C4-2B (cell line): ENCODE measurements at regions not wholly inside any gene's neighbourhood (a gene's known extent, or its start where the extent isn't known, plus 50 kb on each side); places are given as distances from the start of the nearest gene placed in this dataset.

Experiments used
- ZFX ChIP-seq: fragments of 450-650 bp; IDR thresholded peaks from 2 replicates; pipeline ENCODE4 v1.6.1; 2017
- TF ChIP-seq, protein P1 (sequence below): fragments of 450-650 bp; conservative IDR thresholded peaks from 2 replicates; pipeline ENCODE4 v1.5.1; 2017; ENCODE audit warnings: mild to moderate bottlenecking

- TF ChIP-seq, protein P1, sequence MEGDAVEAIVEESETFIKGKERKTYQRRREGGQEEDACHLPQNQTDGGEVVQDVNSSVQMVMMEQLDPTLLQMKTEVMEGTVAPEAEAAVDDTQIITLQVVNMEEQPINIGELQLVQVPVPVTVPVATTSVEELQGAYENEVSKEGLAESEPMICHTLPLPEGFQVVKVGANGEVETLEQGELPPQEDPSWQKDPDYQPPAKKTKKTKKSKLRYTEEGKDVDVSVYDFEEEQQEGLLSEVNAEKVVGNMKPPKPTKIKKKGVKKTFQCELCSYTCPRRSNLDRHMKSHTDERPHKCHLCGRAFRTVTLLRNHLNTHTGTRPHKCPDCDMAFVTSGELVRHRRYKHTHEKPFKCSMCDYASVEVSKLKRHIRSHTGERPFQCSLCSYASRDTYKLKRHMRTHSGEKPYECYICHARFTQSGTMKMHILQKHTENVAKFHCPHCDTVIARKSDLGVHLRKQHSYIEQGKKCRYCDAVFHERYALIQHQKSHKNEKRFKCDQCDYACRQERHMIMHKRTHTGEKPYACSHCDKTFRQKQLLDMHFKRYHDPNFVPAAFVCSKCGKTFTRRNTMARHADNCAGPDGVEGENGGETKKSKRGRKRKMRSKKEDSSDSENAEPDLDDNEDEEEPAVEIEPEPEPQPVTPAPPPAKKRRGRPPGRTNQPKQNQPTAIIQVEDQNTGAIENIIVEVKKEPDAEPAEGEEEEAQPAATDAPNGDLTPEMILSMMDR, result no peak
- TF ChIP-seq ZFX, result no peak
Measured at GRCh38 chr5:135133698-135134515, 99.9 kb upstream of the PITX1 start.
